ENCODE measurements at regions not wholly inside any gene's neighbourhood (a gene's known extent, or its start where the extent isn't known, plus 50 kb on each side); places are given as distances from the start of the nearest gene placed in this dataset.

DNA sequence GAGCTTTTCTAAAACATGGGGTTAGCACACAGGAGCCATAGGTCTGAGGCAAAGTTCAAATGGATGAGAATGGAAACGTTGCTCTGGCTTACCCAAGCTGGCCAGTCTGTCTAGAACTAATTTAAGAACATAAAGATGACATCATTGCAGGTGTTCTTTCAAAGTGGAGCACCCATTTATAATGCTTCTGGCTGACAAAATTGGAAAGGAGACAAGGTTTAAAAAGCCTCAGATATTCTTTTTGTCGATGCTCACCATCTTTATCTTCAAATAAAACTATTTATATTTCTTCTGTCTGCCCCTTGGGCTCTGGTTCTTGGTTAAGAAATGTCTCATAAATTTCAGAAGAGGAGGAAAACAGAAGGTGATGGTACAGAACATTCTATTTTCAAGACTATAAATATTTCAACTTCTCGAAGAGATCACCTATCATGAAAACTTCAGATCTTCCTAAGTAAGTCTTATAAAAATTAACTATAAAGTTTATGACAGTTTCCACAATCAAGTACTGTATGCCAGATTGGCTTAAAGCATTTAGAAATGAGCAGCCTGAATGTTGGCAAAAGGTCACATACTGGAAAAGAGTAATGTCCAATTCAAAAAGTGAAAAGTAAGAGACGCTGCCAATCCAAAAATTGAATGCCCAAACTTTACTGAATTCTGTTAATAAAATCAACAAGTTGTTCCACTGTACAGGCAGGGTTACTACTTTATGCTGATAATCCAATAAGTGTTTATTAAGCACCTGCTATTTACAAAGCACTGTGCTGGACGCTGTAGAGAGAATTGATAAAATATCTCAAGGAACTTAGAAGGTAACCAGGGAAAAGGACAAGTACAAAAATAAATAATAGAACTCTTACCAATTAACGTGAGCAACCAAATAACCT lies 92.0 kb downstream of the ETS2 start:
- DNase-seq (ENCODE audit: low spot score, unreplicated experiment): no peak
- H3K9me3 Mint-ChIP-seq (ENCODE audit: low read depth): peaks cover 7% of the 10 kb centered on the region
- no peak overlapping the region for H3K27ac Mint-ChIP-seq
- no peaks in the 10 kb centered on the region for H3K36me3 Mint-ChIP-seq (ENCODE audit: insufficient read depth)
- H3K27me3 Mint-ChIP-seq: no peaks in the 10 kb centered on the region
- TF ChIP-seq, protein P1, sequence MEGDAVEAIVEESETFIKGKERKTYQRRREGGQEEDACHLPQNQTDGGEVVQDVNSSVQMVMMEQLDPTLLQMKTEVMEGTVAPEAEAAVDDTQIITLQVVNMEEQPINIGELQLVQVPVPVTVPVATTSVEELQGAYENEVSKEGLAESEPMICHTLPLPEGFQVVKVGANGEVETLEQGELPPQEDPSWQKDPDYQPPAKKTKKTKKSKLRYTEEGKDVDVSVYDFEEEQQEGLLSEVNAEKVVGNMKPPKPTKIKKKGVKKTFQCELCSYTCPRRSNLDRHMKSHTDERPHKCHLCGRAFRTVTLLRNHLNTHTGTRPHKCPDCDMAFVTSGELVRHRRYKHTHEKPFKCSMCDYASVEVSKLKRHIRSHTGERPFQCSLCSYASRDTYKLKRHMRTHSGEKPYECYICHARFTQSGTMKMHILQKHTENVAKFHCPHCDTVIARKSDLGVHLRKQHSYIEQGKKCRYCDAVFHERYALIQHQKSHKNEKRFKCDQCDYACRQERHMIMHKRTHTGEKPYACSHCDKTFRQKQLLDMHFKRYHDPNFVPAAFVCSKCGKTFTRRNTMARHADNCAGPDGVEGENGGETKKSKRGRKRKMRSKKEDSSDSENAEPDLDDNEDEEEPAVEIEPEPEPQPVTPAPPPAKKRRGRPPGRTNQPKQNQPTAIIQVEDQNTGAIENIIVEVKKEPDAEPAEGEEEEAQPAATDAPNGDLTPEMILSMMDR (IDR thresholded peaks at IDR 0.05; ENCODE audit: unreplicated experiment): no peak
- H3K4me1 Mint-ChIP-seq (ENCODE audit: low read depth): no peaks in the 10 kb centered on the region
- H3K4me3 Mint-ChIP-seq (ENCODE audit: low read depth): no peak overlapping the region

DNA sequence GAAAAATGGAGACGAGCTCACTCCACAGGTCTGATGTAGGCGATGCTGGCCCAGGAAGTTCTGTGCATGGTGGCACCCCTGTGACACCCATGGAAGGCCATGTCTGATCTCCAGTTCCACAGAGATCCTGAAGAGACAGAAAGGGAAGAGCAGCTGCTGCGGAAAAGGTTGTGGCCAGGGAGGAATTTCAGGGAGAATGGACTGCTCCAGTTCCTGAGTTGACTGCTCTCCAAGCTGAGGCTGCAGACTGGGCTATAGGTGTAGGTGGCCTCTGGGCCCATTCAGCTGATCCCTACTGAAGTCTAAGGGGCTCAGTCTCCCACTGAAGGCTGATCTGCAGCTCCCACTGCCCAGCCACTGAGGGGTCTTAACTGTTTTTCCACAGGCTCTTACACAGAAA lies 89.2 kb downstream of the ETS2 start:
- no peak overlapping the region for H3K4me3 Mint-ChIP-seq (ENCODE audit: low read depth)
- no peak for DNase-seq (ENCODE audit: low spot score, unreplicated experiment)
- H3K9me3 Mint-ChIP-seq (ENCODE audit: low read depth): peaks cover 14% of the 10 kb centered on the region
- no peaks in the 10 kb centered on the region for H3K4me1 Mint-ChIP-seq (ENCODE audit: low read depth)
- TF ChIP-seq, protein P1 (IDR thresholded peaks at IDR 0.05; ENCODE audit: unreplicated experiment): no peak
- no peaks in the 10 kb centered on the region for H3K27me3 Mint-ChIP-seq
- no peaks in the 10 kb centered on the region for H3K36me3 Mint-ChIP-seq (ENCODE audit: insufficient read depth)
- H3K27ac Mint-ChIP-seq: no peak overlapping the region

DNA sequence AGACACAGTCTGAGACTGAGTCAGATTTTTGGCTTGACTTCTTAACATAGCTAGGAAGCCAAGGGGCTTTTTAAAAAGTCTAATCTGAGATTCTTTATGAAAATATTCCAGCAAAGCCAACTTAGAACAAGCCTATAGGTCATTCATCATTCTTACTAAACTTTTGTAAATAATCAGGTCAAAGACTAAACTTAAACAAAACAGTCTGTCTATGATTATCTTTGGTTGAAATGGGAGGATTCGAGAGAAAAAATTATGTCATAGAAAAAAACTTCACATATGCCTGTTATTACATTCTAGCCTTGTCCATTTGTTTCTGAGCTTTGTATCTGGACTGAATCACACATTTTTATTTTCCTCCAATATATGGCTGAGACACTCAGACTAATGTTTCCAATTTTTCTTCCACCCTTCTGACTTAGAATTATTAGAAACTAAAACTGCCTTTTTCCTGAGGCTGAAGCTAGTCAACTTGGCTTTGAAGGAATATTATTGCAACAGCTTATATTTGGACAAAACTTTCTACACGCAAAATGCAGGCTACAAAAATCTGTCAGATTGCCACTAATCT lies 83.3 kb downstream of the ETS2 start:
- Mint-ChIP-seq H3K4me1 (ENCODE audit: low read depth) (no peaks in the 10 kb centered on the region), H3K4me3 (ENCODE audit: low read depth) (no peak overlapping the region), H3K27ac (no peak overlapping the region), H3K36me3 (ENCODE audit: insufficient read depth) (no peaks in the 10 kb centered on the region), H3K27me3 (no peaks in the 10 kb centered on the region), H3K9me3 (ENCODE audit: low read depth) (peaks cover 37% of the 10 kb centered on the region)
- no peak for DNase-seq (ENCODE audit: low spot score, unreplicated experiment)
- TF ChIP-seq, protein P1 (IDR thresholded peaks at IDR 0.05; ENCODE audit: unreplicated experiment): no peak

DNA sequence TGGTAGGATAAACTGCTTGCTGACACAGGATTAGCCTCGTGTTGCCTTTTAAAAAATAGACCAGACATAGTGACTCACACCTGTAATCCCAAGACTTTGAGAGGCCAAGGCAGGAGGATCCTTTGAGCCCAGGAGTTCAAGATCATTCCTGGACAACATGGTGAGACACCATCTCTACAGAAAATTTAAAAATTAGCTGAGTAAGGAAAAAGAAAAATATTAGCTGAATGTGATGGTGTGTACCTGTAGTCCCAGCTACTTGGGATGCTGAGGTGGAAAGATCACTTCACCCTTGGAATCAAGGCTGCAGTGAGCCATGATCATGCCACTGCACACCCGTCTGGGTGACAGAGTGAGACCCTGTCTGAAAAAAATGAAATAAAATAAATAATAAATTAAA lies 82.0 kb downstream of the ETS2 start:
- Mint-ChIP-seq H3K27ac (no peak overlapping the region), H3K36me3 (ENCODE audit: insufficient read depth) (peaks cover 1% of the 10 kb centered on the region), H3K4me1 (ENCODE audit: low read depth) (no peaks in the 10 kb centered on the region), H3K9me3 (ENCODE audit: low read depth) (peaks cover 43% of the 10 kb centered on the region), H3K27me3 (no peaks in the 10 kb centered on the region), H3K4me3 (ENCODE audit: low read depth) (no peak overlapping the region)
- TF ChIP-seq, protein P1 (IDR thresholded peaks at IDR 0.05; ENCODE audit: unreplicated experiment): no peak
- DNase-seq (ENCODE audit: low spot score, unreplicated experiment): no peak

DNA sequence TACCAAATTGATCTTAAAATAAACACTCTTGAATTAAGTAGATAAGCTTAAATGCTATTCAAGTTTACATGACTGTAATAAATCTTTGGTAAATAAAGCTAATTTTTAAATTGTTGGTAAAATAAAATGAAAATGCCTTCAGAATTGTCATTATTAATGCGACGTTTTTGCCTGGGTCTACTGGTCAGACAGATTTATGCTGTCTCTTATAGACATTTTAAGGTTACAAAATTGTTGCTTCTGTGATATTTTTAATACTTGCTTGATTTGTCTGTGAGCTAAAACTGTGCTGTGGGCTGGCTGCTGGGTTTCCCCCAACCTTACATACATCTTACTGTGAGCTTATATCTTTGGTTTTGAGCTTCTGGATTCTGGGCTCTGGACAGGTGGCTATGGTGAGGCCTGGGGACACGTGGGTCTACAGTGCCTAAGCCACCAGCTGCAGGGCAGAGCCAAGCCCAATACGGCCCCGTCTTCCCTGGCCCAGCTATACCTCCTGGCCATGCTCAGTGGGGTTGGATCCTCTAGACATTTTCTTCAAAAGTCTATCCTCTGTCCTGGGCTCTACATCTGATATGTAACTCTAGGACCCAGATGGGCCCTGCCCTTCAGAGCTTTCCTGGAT lies 81.4 kb downstream of the ETS2 start:
- H3K4me1 Mint-ChIP-seq (ENCODE audit: low read depth): no peaks in the 10 kb centered on the region
- TF ChIP-seq, protein P1 (IDR thresholded peaks at IDR 0.05; ENCODE audit: unreplicated experiment): no peak
- H3K27ac Mint-ChIP-seq: no peak overlapping the region
- peaks cover 1% of the 10 kb centered on the region for H3K36me3 Mint-ChIP-seq (ENCODE audit: insufficient read depth)
- no peaks in the 10 kb centered on the region for H3K27me3 Mint-ChIP-seq
- DNase-seq (ENCODE audit: low spot score, unreplicated experiment): no peak
- H3K9me3 Mint-ChIP-seq (ENCODE audit: low read depth): peaks cover 41% of the 10 kb centered on the region
- no peak overlapping the region for H3K4me3 Mint-ChIP-seq (ENCODE audit: low read depth)

All from progenitor cell of endocrine pancreas (in vitro differentiated cells).